ENCODE measurements at regions not wholly inside any gene's neighbourhood (a gene's known extent, or its start where the extent isn't known, plus 50 kb on each side); places are given as distances from the start of the nearest gene placed in this dataset.
"Not testable (repeated sequence)": the region's sequence is repeated elsewhere in the genome, so short reads cannot be mapped to it uniquely, and the experiment has no call there.

GRCh38 chr3:151550642-151551041 lies 89.8 kb upstream of the IGSF10 start:
- DNase-seq = no peak

GRCh38 chr3:151550025-151550618 lies 89.3 kb upstream of the IGSF10 start:
- no peak for DNase-seq

GRCh38 chr3:151548195-151548594 lies 87.3 kb upstream of the IGSF10 start:
- no peak for DNase-seq

- DNase-seq = peak; percentile 30
These were observed 83.3 kb upstream of the IGSF10 start for GRCh38 chr3:151544164-151544548.

GRCh38 chr3:151541178-151541577 lies 80.3 kb upstream of the IGSF10 start:
- peak; percentile 28 for DNase-seq

- DNase-seq = no peak
These were observed 78.7 kb upstream of the IGSF10 start for GRCh38 chr3:151539599-151539998.

GRCh38 chr3:151538456-151539393 lies 77.9 kb upstream of the IGSF10 start:
- peak; percentile 65 for DNase-seq

- DNase-seq = peak; percentile 88
These were observed 76.9 kb upstream of the IGSF10 start for GRCh38 chr3:151537726-151538125.

GRCh38 chr3:151526757-151527156 lies 65.9 kb upstream of the IGSF10 start:
- no peak for DNase-seq

GRCh38 chr3:151520105-151520504 lies 59.2 kb upstream of the IGSF10 start:
- DNase-seq = no peak

- not testable (repeated sequence) for DNase-seq
These were observed 50.6 kb upstream of the IGSF10 start for GRCh38 chr3:151511433-151511832.
